Loucy (cell line): ENCODE measurements at regions not wholly inside any gene's neighbourhood (a gene's known extent, or its start where the extent isn't known, plus 50 kb on each side); places are given as distances from the start of the nearest gene placed in this dataset.

Experiments
- H2AFZ ChIP-seq: fragments of 200-600 bp; sonication (generic); 2 replicates; pipeline ENCODE4 v1.6.0; 2016; ENCODE audit warnings: antibody characterized with exemption, mild to moderate bottlenecking, low read length, moderate library complexity
- H3F3A ChIP-seq: fragments of 200-600 bp; 2 replicates; pipeline ENCODE4 v1.6.0; 2016; ENCODE audit warnings: antibody characterized with exemption, low read depth, mild to moderate bottlenecking
- H3K27me3 ChIP-seq: fragments of 200-600 bp; sonication (generic); 2 replicates; pipeline ENCODE4 v1.6.1; 2014; ENCODE audit warnings: low read length, mild to moderate bottlenecking; ENCODE audit not compliant: insufficient read depth, poor library complexity, severe bottlenecking
- H3K36me3 ChIP-seq: fragments of 200-600 bp; sonication (generic); 2 replicates; pipeline ENCODE4 v1.6.1; 2016; ENCODE audit warnings: low read length; ENCODE audit not compliant: insufficient read depth
- H3K4me1 ChIP-seq: fragments of 200-600 bp; sonication (generic); 2 replicates; pipeline ENCODE4 v1.5.1; 2014; ENCODE audit warnings: low read length, mild to moderate bottlenecking; ENCODE audit not compliant: insufficient read depth, poor library complexity, severe bottlenecking
- H3K4me2 ChIP-seq: fragments of 200-600 bp; sonication (generic); 2 replicates; pipeline ENCODE4 v1.6.0; 2014; ENCODE audit warnings: antibody characterized with exemption, low read length, low read depth, mild to moderate bottlenecking; ENCODE audit not compliant: poor library complexity, severe bottlenecking
- H3K4me3 ChIP-seq: fragments of 200-600 bp; sonication (generic); 2 replicates; pipeline ENCODE4 v1.5.1; 2014; ENCODE audit warnings: low read length, mild to moderate bottlenecking, mixed read lengths; ENCODE audit not compliant: poor library complexity, severe bottlenecking
- H3K79me2 ChIP-seq: fragments of 200-600 bp; sonication (generic); 2 replicates; pipeline ENCODE4 v1.6.1; 2014; ENCODE audit warnings: low read length; ENCODE audit not compliant: insufficient read depth
- H3K9ac ChIP-seq: fragments of 200-600 bp; sonication (generic); 2 replicates; pipeline ENCODE4 v1.6.0; 2014; ENCODE audit warnings: mild to moderate bottlenecking, low read depth, low read length, moderate library complexity; ENCODE audit not compliant: poor library complexity, severe bottlenecking
- H3K9me2 ChIP-seq: fragments of 200-600 bp; sonication (generic); replicated peaks from 2 replicates; pipeline ENCODE4 v1.6.1; 2016; ENCODE audit warnings: low read depth, low read length, mixed read lengths
- H3K9me3 ChIP-seq: fragments of 200-600 bp; sonication (generic); 2 replicates; pipeline ENCODE4 v1.6.1; 2014; ENCODE audit warnings: mild to moderate bottlenecking, antibody characterized with exemption, low read length, low read depth; ENCODE audit not compliant: insufficient read depth
- H4K20me1 ChIP-seq: fragments of 200-600 bp; sonication (generic); 2 replicates; pipeline ENCODE4 v1.6.0; 2014; ENCODE audit warnings: antibody characterized with exemption, low read length, mild to moderate bottlenecking; ENCODE audit not compliant: insufficient read depth, poor library complexity, severe bottlenecking
- EZH2phosphoT487 ChIP-seq: fragments of 200-600 bp; IDR thresholded peaks from 2 replicates; pipeline ENCODE4 v1.6.1; 2018; ENCODE audit warnings: antibody characterized with exemption, mild to moderate bottlenecking, moderate library complexity, borderline replicate concordance
- TF ChIP-seq, protein P1 (sequence below): fragments of 200-600 bp; sonication (generic); conservative IDR thresholded peaks from 2 replicates; pipeline ENCODE4 v1.5.1; 2014; ENCODE audit warnings: mild to moderate bottlenecking, antibody characterized with exemption, low read length

DNA sequence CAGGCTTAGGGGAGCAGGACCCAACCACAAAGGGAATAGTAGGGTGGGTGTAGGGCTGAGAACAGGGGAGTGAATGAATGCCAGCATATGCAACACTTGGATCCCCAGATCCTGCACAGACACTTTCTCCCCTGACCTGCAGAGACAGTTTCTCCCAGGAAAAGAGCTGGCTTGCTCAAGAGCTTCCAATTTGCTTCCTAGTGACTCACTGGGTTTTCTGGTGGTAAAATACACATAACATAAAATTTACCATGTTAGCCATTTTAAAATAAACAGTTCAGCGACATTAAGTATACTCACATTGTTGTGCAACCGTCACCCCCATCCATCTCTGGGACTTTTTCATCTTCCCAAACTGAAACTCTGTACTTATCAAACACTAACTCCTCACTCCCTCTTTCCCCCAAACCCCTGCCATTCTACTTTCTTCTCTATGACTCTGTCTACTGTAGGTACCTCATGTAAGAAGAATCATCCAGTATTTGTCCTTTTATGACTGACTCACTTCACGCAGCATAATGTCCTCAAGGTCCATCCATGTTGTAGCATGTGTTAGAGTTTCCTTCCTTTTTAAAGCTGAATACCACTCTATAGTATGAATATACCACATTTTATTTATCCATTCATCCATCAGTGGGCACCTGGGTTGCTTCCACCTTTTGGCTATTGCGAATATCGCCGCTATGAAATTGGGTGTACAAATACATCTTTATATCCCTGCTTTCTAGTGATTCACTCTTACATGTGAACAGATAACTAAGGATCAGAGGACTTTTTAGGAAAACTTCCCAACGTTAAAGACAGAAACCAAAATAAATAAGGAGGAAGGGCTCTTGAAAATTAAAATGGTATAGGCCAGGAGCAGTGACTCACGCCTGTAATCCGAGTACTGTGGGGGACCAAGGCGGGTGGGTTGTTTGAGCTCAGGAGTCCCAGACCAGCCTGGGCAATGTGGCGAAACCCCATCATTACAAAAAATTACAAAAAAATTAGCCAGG lies 95.6 kb upstream of the TJP1 start:
- H3K9me2 ChIP-seq: no peaks in the 10 kb centered on the region
- H3K9ac ChIP-seq: no peak overlapping the region
- no peak overlapping the region for H2AFZ ChIP-seq
- H3K4me1 ChIP-seq: no peaks in the 10 kb centered on the region
- no peaks in the 10 kb centered on the region for H3K79me2 ChIP-seq
- H3F3A ChIP-seq: no peaks in the 10 kb centered on the region
- H3K4me2 ChIP-seq: no peak overlapping the region
- no peak overlapping the region for H3K4me3 ChIP-seq
- H4K20me1 ChIP-seq: no peaks in the 10 kb centered on the region
- no peak for TF ChIP-seq EZH2phosphoT487
- TF ChIP-seq, protein P1, sequence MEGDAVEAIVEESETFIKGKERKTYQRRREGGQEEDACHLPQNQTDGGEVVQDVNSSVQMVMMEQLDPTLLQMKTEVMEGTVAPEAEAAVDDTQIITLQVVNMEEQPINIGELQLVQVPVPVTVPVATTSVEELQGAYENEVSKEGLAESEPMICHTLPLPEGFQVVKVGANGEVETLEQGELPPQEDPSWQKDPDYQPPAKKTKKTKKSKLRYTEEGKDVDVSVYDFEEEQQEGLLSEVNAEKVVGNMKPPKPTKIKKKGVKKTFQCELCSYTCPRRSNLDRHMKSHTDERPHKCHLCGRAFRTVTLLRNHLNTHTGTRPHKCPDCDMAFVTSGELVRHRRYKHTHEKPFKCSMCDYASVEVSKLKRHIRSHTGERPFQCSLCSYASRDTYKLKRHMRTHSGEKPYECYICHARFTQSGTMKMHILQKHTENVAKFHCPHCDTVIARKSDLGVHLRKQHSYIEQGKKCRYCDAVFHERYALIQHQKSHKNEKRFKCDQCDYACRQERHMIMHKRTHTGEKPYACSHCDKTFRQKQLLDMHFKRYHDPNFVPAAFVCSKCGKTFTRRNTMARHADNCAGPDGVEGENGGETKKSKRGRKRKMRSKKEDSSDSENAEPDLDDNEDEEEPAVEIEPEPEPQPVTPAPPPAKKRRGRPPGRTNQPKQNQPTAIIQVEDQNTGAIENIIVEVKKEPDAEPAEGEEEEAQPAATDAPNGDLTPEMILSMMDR: no peak
- no peaks in the 10 kb centered on the region for H3K27me3 ChIP-seq
- no peaks in the 10 kb centered on the region for H3K36me3 ChIP-seq
- no peaks in the 10 kb centered on the region for H3K9me3 ChIP-seq

DNA sequence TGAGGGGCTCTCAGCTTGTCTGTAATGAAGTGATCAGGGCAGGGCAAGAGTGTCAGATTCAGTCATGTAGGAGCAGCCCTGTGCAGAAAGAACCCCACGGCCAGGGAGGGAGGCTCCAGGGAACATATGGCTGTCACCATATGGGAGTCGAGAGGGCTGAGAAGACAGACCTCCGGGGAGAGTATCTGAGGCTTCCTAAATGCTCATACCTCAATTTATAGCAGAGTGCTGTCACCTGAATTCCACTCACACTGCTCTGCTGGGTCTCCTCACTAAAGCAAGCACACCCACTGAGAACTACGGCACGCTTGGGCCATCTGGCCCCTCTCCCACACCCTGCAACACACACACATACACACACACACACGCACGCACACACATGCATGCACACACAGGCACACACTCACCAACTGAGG lies 92.3 kb upstream of the TJP1 start:
- Histone ChIP-seq H3K9me2 (no peaks in the 10 kb centered on the region), H3K4me1 (no peaks in the 10 kb centered on the region), H3K9me3 (peaks cover 6% of the 10 kb centered on the region; the same call in 1 of the 2 replicates), H4K20me1 (no peaks in the 10 kb centered on the region), H3K36me3 (no peaks in the 10 kb centered on the region), H3K9ac (no peak overlapping the region), H3K4me3 (no peak overlapping the region), H2AFZ (no peak overlapping the region), H3K4me2 (no peak overlapping the region), H3F3A (no peaks in the 10 kb centered on the region), H3K79me2 (no peaks in the 10 kb centered on the region), H3K27me3 (no peaks in the 10 kb centered on the region)
- no peak for TF ChIP-seq EZH2phosphoT487
- TF ChIP-seq, protein P1: no peak

DNA sequence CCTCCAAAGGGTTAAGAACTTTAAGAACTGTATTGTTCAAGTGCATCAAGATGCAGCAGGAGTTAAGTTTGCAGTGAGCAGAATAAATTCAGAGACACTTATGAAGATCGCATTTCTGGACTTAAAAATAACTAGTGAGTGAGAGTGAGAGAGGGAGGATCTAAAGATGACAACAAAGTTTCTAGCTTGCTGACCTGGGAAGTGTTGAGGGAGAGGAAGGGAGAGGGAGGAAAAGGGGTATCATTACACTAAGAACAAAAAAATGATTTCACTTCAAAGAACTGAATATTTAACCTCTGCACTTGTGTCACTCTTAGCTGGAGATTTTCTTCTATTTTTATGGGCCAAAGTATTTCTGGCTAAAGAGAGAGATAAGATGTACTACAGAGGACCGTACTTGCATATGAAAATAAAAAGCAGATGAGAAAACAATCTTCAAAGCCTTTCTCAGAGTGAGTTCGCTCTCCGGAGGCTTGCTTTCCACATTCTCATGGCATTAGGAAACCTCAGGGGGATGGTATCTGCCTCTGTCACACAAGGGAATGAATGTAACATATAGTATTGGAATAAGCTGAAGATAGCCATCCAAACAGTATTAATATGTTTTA lies 91.4 kb upstream of the TJP1 start:
- no peaks in the 10 kb centered on the region for H3K4me1 ChIP-seq
- no peak overlapping the region for H3K4me2 ChIP-seq
- H3K79me2 ChIP-seq: no peaks in the 10 kb centered on the region
- peaks cover 6% of the 10 kb centered on the region; the same call in 1 of the 2 replicates for H3K9me3 ChIP-seq
- H4K20me1 ChIP-seq: no peaks in the 10 kb centered on the region
- no peaks in the 10 kb centered on the region for H3F3A ChIP-seq
- H3K9ac ChIP-seq: no peak overlapping the region
- H3K36me3 ChIP-seq: no peaks in the 10 kb centered on the region
- no peak for TF ChIP-seq EZH2phosphoT487
- TF ChIP-seq, protein P1: no peak
- H3K27me3 ChIP-seq: no peaks in the 10 kb centered on the region
- no peak overlapping the region for H2AFZ ChIP-seq
- no peak overlapping the region for H3K4me3 ChIP-seq
- no peaks in the 10 kb centered on the region for H3K9me2 ChIP-seq
